GM18858 (cell line): ENCODE measurements at regions not wholly inside any gene's neighbourhood (a gene's known extent, or its start where the extent isn't known, plus 50 kb on each side); places are given as distances from the start of the nearest gene placed in this dataset.
A peak's percentile ranks its signal among the peaks of the same experiment; 100 is the strongest.

Experiments
- ATAC-seq: cut with Tn5 transposase; IDR thresholded peaks from one replicate; pipeline ENCODE4 v1.9.1; 2021; ENCODE audit not compliant: unreplicated experiment

DNA sequence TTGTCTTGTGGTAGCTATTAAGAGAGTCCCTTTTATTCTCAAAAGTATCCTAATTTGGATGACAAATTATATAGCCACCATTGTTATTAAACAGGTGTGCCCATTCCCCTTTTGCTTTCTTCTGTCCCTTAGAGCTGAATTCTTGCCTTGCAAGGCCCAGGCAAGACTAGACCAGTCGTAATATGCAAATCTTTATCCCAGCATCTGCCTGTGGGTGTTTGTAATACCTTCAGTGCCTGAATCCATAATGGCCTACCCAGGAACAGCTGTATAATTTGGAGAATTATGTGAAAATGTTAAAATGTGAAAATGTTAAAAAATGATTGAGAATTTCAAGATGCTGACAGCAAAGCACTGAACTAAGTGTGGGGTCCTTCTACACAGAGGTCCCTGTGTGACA, 403.0 kb upstream of the RBMS3 start:
- ATAC-seq: no peak

DNA sequence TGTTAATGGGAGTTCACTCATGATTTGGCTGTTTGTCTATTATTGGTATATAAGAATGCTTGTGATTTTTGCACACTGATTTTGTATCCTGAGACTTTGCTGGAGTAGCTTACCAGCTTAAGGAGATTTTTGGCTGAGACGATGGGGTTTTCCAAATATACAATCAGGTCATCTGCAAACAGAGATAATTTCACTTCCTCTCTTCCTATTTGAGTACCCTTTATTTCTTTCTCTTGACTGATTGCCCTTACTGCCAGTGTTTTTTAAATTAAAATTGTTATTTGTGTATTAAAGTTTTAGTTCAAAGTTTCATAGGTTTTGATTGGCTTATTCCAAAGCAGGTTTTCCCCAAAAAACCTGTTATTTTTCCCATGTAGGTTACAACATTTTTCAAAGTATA, 390.5 kb upstream of the RBMS3 start:
- no peak for ATAC-seq

- ATAC-seq: no peak
Observed at GRCh38 chr3:28891485-28891884, 389.4 kb upstream of the RBMS3 start.

- no peak for ATAC-seq
Observed at GRCh38 chr3:28900301-28900700, 380.6 kb upstream of the RBMS3 start.

DNA sequence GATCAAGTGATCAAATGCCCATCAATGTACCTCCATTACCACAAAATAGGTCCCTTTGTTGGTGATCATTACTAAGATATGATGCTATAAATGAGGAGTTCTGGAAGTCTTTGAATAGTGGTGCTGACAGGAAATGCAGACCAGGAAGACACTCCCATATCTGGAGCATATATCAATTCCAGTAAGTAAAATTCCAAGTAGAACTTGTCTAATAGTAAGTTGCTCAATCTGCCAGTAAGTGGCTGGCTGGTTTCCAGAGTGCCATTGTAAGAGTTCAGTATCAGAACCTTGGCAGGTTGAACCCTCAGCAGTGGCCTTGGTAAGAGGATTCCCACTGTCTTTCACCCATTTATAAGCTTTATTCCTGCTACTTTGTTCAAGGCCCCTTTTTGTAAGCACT, 379.9 kb upstream of the RBMS3 start:
- ATAC-seq: no peak

DNA sequence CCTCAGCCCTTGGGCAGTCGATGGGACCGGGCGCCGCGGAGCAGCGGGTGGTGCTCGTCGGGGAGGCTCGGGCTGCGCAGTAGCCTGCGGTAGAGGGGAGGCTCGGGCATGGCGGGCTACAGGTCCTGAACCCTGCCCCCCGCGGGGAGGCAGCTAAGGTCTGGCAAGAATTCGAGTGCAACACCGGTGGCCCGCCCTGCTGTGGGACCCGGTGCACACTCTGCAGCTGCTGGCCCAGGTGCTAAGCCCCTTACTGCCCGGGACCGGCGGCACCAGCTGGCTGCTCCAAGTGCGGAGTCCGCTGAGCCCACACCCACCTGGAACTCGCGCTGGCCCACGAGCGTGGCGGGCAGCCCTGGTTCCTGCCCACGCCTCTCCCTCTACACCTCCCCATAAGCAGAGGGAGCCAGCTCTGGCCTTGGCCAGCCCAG, 377.7 kb upstream of the RBMS3 start:
- ATAC-seq: no peak

- ATAC-seq: no peak
Observed at GRCh38 chr3:28905798-28906197, 375.1 kb upstream of the RBMS3 start.

- no peak for ATAC-seq
Observed at GRCh38 chr3:28906561-28907310, 374.1 kb upstream of the RBMS3 start.

DNA sequence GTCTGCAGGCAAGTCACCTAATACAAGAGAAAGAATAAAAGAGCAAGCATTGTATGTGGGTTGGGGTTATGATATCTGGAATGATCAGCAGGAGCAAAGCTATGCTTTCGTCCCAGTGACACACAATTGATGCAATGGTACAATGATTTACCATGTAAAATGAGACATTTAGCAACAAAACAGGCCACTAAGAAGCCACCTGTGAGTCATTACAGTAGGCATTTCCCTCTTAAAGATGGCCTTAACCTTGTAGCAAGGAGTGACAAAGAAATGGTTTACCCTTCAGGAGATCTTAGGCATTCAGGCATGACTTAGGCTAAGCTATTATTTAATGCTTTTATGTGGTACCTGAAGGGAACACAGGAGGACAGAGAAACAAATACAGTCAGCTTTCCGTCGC, 373.3 kb upstream of the RBMS3 start:
- ATAC-seq: no peak

GRCh38 chr3:28912120-28912885, 368.6 kb upstream of the RBMS3 start:
- ATAC-seq: no peak

DNA sequence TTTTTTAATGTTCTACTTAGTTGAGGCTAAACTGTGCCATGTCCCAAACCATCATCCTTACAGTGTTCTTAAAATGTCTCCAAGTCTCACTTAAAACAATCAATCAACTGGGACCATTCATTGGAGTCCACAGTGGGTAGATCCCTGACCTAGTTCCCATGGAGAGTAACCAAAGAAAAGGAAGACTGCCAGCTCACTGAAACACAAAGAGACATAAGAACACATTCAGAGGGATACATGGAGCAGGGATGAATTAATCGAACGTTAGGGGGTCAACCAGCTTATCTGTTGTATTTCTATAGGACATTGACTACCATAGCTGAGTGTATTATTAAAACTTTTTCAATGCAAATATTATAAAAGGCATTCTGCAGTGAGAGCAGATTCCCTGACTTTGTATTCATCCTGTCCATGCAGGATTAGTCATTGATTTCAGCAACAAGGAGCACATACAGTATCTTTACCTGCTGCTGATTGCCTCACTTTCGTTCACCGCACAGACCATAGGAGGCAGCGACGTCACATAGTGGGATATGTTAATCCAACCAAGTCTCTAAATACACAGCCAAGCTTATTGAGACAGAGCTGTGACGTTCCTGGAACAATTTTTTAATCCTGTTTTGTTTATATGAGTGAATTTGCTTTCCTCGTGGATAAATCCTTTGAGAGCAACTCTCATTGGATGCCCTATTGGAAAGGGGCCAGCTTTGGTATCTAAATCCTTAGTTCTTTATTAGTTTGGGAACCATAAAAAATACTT, 364.9 kb upstream of the RBMS3 start:
- ATAC-seq: no peak

- peak; percentile 81 for ATAC-seq
Observed at GRCh38 chr3:28916713-28917499, 364.0 kb upstream of the RBMS3 start.

DNA sequence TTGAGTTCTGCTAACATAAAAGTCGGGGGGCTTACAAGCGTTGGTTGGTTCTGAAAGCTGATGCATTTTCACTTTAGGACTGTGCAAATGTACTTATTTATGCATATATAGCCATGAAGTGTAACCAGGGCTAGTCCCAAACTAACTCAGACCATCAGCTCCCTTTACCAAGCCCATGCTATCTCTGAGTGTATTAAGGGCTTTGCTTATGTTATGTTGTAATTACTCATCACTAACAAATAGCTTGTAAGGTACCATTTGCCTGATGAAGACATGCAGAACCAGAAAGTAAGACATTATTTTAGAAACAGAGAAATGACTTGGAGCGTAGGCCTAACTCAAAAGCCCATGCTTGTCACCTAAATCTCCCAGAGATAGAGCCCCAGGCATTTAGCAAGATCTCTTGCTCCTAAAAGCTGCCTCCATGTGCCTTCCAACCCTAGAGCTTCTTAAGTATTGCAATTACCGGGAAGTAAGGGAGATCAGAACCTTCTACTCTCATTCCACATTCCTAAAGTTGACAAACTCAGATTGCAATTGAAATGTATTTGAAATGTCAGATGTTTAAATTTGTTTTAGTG, 362.9 kb upstream of the RBMS3 start:
- no peak for ATAC-seq

DNA sequence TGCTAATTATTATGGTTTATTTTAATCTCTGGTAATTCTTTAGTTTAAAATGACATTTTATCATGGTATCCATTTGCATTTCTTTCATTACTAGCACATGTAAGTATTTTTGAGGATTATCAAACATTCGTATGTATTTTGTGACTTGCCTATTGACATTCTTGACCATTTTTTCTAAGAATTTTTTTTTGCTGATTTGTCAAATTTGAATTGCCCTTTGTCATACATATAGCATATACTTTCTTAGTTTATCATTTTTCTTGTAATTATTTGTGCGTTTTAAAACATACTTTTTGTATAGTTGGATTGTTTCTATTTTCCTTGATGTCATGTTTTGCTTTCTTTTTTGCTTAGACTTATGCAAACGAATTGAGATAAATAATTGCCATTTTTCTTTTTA, 358.5 kb upstream of the RBMS3 start:
- ATAC-seq: no peak

GRCh38 chr3:28923994-28924393, 356.9 kb upstream of the RBMS3 start:
- ATAC-seq: peak; percentile 48

GRCh38 chr3:28924744-28925360, 356.0 kb upstream of the RBMS3 start:
- no peak for ATAC-seq

DNA sequence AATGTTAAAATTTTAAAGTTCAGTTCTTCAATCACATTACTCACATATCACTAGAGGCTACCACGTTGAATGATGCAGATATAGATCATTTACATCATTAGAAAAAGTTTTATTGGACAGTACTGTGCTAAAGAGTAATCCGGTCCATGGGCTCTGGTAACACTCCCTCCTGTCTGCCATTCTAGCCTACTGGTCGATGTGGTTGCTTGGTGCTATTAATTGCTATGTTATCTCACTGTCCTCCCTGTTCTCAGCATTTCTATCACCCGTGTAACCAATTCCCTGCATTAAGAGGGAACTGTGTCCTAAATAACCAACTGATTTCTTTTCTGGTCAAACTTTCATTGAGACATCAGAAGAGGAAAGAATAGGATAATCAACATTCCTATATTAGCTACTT, 347.5 kb upstream of the RBMS3 start:
- ATAC-seq: no peak

- peak; percentile 46 for ATAC-seq
Observed at GRCh38 chr3:28934126-28934813, 346.6 kb upstream of the RBMS3 start.

DNA sequence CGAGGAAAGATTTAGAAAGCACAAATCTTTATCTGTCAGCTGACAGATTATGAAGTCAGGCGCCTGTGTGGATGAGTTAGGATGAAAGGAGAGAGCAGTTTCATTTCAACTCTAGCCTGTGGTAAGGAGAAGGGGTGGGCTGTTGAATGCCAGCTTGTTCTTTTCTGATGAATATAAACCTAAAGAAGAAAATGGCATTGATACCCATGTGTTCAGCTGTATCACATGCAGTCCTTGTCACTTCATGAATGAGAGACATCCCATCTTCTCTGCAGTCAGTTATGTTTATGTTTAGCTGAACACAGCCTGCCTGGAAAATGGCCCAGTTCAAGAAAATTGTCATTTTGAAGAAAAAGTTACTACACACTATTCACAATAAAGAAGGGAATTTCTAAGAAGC, 345.7 kb upstream of the RBMS3 start:
- ATAC-seq: no peak

- no peak for ATAC-seq
Observed at GRCh38 chr3:28936154-28936553, 344.7 kb upstream of the RBMS3 start.
